Epithelial cell of esophagus (primary cell): ENCODE measurements at regions not wholly inside any gene's neighbourhood (a gene's known extent, or its start where the extent isn't known, plus 50 kb on each side); places are given as distances from the start of the nearest gene placed in this dataset.

ENCODE experiments used
- DNase-seq: peaks from one replicate; pipeline ENCODE4 v3.0.0; 2010; ENCODE audit warnings: low read depth
- H3K4me3 ChIP-seq: 2 replicates; pipeline ENCODE4 v1.5.1; 2011; ENCODE audit warnings: mild to moderate bottlenecking, low read length, control low read depth
- TF ChIP-seq, protein P1 (sequence below): IDR thresholded peaks from 2 replicates; pipeline ENCODE4 v1.5.1; 2011; ENCODE audit warnings: low read depth, mild to moderate bottlenecking, low read length, control low read depth, inconsistent platforms; ENCODE audit not compliant: insufficient read depth; ENCODE audit errors: missing control alignments

DNA sequence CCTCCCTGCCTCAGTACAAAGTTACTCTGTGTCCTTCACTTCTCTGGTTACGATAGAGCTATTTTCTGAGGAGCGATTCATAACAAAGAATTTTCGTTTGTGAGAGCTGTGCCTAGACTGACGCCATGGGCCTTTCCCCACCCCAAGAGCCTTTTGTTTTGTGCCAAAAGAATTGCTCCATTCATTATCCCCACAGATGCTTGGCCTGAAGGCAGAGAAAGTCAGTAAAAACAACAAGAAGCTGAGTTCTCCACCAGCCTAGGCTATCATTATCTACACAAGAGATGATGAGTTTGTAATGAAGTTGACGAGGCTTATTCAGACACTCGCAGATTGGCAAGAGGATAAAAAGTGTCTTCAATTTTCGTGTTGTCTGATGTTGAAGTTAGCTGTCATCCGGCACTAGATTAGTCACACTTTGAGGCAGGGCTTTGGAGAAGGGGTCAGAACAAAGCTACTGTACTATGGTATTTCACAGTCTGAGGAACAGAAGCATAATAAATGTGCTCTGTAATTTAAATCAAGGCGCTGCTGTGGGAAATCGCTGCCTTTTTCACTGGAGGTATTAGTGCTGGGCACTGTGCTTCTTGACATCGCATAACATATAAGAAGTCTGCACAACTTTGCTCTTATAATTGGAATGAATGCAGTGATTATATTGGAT is 278.4 kb upstream of the FIGN start:
- no peak overlapping the region for H3K4me3 ChIP-seq
- TF ChIP-seq, protein P1, sequence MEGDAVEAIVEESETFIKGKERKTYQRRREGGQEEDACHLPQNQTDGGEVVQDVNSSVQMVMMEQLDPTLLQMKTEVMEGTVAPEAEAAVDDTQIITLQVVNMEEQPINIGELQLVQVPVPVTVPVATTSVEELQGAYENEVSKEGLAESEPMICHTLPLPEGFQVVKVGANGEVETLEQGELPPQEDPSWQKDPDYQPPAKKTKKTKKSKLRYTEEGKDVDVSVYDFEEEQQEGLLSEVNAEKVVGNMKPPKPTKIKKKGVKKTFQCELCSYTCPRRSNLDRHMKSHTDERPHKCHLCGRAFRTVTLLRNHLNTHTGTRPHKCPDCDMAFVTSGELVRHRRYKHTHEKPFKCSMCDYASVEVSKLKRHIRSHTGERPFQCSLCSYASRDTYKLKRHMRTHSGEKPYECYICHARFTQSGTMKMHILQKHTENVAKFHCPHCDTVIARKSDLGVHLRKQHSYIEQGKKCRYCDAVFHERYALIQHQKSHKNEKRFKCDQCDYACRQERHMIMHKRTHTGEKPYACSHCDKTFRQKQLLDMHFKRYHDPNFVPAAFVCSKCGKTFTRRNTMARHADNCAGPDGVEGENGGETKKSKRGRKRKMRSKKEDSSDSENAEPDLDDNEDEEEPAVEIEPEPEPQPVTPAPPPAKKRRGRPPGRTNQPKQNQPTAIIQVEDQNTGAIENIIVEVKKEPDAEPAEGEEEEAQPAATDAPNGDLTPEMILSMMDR: no peak
- DNase-seq: peak; percentile 14

GRCh38 chr2:164012581-164012980 is 276.8 kb upstream of the FIGN start:
- H3K4me3 ChIP-seq: no peak overlapping the region
- TF ChIP-seq, protein P1: no peak
- DNase-seq: no peak

- TF ChIP-seq, protein P1: no peak
- no peak for DNase-seq
- H3K4me3 ChIP-seq: no peak overlapping the region
These were observed 274.0 kb upstream of the FIGN start for GRCh38 chr2:164009756-164010337.

DNA sequence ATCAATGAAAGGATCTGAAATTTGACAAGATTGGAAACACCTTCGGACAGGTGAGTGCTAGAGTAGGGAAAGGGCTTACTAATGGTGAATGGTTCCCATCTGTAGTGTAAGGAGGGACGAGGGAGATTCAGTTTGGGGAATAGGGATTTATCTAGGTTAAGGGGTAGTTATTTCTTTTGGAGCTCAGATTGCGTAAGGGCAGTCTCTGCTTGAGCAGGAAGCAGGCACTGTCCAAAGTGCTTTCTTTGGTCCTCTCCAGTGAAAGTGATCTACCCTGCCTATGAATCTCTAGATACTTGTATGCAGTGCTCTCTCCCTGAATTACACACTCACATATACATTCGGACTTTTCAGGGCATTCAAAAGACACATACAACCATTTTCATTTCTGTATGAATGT is 272.9 kb upstream of the FIGN start:
- H3K4me3 ChIP-seq: no peak overlapping the region
- TF ChIP-seq, protein P1: no peak
- no peak for DNase-seq

GRCh38 chr2:164006704-164007103 is 270.9 kb upstream of the FIGN start:
- H3K4me3 ChIP-seq: no peak overlapping the region
- DNase-seq: no peak
- TF ChIP-seq, protein P1: no peak

GRCh38 chr2:164000176-164000575 is 264.4 kb upstream of the FIGN start:
- DNase-seq: no peak
- no peak overlapping the region for H3K4me3 ChIP-seq
- TF ChIP-seq, protein P1: no peak

- DNase-seq: no peak
- no peak overlapping the region for H3K4me3 ChIP-seq
- TF ChIP-seq, protein P1: no peak
These were observed 261.7 kb upstream of the FIGN start for GRCh38 chr2:163997466-163997865.
